DMS53 (cell line): ENCODE measurements at regions not wholly inside any gene's neighbourhood (a gene's known extent, or its start where the extent isn't known, plus 50 kb on each side); places are given as distances from the start of the nearest gene placed in this dataset.
A peak's percentile ranks its signal among the peaks of the same experiment; 100 is the strongest.

Experiments
- DNase-seq: peaks from one replicate; lab custom pipeline; 2025; lab: John Stamatoyannopoulos, UW

DNA sequence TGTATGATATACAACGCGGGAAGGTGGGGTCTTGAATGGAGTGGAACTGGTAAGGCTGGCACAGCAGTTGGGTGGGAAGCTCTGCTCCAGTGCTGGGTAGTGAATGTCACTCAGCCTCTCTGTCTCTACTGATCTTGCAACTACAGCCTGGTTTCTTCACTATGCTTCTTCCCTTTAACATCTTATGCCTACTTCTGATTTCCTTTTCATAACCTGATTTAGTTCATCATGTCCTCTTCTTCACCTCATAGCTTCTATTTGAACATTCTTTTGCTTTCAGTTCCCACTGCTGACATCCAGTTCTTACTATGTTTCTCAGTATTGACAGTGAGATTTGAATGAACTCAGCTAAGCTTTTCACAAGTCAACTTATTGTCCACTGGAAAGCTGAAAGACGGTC lies 286.2 kb downstream of the ARL6IP6 start:
- DNase-seq: no peak

DNA sequence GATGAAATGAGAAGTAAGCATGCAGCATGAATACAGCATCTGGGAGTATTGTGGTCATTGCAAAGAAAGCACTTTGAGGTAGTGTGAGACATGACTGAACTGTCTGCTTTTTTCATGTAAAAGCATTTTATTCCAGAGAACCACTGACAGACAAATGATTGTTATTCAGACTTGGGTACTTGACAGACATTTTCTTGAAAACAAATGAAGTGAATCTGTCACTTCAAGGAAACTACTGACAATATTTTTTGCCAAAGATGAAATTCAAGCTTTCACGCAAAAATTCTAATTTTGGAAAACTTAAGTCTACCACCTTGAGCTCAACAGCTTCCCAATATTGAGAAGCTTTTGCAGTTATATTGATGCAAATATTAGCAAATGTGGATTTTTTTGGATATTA lies 255.7 kb downstream of the ARL6IP6 start:
- no peak for DNase-seq

DNA sequence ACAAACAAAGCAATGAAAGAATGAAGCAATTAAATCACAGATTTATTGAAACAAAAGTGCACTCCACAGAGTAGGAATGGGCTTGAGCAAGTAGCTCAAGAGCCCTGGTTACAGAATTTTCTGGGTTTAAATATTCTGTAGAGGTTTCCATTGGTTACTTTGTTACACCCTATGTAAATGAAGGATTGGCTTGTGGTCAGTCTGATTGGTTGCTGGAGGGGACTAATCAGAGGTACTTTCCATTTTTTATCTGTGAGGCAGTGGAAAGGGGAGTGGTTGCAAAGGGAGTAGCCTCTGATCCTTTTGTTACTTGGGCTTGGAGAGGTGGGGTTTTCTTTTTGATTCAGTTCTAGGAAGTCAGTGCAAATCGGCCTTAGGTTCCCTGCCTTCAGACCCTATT lies 253.3 kb downstream of the ARL6IP6 start:
- DNase-seq: no peak

DNA sequence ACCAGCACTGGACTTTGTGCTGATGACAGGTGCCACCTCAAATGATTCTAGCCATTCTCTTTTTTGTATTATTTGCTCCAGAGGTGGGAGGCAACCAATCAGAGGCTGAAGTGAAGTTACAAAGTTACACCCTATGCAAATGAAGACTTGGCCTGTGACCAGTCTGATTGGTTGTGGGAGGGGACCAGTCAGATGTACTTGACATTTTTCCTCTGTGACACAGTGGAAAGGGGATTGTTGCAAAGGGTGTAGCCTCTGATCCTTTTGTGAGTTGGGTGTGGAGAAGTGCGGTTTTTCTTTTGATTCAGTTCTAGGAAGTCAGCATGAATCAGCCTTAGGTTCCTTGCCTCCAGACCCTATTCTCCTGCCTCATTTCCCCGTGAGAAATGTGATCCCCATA lies 244.0 kb downstream of the ARL6IP6 start:
- DNase-seq: no peak

DNA sequence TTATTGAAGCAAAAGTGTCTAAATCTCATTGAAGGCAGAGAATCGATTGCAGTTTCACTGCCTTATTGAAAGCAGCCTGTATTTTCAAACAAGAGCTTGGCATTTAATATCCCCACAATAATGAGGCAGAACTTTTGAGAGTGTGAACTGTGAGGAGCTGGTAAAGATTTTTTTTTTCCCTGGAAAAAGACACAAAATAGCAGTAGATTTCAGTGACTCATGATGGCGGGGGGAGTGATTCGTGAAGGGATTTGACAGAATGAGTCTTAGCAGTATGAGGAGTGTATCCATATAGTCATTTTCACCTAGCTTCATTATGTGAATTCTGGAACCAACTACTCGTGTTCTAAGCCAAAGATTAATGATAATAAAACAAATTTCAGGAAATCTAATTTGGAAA lies 242.9 kb downstream of the ARL6IP6 start:
- DNase-seq: no peak

DNA sequence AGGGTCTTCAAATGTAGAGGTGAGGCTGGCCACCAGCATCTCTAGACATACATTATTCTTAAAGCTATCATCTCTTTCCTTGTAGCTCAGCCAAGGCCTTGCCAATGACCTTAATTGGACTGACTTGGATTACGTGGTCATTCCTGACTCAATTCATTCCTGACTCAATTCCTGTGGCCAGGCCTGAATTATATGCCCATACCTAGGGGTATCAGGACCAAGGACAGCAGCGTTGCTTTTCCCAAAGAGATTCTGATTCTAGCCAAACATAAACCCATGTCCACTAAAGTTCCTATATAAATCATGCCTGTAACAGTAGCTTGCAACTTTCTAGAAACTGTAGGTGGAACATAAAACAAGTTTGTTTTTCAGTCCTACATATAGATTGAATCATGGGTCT lies 231.7 kb downstream of the ARL6IP6 start:
- DNase-seq: no peak

DNA sequence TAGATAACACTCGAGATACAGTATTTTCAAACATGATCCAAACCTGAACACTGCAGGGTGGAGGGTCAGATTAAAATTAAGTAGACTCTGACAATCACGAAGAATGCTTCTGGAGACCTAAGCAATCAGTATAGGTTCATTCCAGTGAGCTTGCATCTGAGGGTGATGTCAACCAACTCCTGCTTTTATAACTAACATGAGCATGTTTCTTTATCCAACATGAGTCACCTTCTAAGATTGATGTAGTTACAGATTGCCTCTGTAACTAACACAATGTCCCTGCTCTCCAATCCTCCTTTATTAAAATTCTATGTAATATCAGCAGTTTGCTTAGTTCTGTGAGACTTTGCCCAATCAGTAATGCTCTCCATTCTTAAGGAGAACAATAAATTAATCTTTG lies 225.7 kb downstream of the ARL6IP6 start:
- DNase-seq: no peak

DNA sequence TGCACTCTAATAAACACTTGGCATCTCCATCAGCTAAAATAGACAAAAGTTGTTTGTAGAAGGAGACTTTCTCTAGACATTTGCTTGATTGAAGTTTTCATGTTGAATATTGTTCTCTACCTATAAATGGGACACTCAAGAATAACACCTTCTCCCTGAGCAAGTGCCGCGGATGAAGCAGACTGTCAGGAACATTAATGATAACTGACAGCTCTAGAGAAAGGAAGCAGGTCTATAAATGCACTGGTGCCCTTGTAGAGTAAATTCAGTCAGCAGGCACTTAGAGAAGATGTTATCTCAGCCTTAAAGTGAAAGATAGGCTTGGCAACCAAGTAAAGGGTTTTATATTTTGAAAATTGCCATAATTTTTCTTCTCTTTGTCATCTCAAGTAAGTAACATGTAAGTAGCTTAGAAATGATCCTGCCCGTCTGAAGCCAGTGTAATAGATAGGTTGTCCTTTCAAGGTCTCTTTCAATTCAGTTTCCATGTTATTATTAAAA lies 224.6 kb downstream of the ARL6IP6 start:
- no peak for DNase-seq

DNA sequence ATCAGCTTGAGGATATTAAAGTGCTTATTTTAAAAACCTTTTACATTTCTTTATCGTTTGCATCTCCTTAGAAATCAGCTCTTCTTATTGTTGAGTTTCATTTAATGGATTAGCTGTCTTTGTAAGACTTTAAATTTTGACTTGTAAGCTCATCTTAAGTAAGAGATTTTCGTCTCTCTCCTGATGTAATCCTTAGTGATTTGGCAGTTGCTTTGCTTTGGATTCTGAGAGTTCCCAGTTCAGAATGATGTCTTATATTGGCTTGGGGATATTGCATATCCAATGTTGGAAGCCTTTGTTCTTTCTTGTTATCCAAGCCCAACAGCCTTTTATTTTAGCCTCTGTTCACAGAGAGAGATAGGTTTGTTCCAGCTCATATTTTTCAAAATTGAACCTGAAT lies 212.1 kb downstream of the ARL6IP6 start:
- DNase-seq: no peak

DNA sequence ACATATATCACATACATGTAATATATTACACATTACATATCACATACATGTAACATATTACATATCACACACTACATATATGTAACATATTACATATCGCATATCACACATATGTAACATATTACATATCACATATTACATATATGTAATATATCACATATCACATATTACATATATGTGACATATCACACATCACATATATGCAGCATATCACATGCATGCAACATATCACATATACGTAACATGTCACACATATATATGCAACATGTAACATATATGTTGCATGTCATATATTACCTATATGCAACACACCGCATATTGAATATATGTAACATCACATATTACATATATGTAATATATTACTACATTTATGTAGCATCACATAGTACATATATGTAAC lies 211.2 kb downstream of the ARL6IP6 start:
- DNase-seq: no peak

DNA sequence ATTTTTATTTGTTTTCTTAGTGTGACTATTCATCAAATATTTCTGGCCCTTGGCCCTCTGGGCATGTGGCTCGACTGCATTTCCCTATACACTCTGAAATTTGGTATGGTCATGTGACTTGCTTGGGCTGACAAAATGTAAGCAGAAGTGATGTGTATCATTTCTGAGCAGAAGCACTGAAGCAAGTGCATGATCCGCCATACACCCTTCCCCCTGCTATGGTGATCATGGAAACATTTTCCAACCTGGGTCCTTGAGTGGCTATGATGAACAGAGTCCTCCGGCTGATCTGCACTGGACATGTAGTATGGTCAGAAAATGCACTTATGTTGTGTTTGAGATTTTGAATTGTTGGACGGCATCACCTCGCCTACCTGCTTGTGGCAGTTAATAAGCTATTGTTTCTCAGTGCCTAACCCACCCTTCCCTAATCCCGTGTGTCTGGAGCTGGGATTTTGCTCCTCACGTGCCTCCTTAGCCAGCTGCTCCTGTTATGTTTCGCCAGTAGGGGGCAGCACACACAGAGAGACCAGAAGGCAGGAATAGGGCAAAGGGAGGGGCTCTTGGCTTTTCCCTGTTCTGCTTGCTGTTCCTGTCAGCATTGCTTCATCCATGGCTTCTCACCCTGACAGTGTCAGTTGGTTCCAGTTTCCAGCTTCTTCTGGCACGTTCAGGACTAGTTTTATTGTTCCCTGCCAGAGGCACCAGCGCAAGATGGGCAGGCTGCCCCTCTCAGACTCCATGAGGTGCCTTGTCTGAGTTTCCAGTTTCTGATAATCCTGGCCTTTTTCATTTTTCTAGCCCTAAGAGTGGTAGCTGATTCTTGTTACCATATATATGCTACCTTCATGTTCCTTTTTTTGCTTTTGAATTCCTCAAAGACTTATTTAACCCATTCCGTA lies 207.4 kb downstream of the ARL6IP6 start:
- peak; percentile 75 for DNase-seq

DNA sequence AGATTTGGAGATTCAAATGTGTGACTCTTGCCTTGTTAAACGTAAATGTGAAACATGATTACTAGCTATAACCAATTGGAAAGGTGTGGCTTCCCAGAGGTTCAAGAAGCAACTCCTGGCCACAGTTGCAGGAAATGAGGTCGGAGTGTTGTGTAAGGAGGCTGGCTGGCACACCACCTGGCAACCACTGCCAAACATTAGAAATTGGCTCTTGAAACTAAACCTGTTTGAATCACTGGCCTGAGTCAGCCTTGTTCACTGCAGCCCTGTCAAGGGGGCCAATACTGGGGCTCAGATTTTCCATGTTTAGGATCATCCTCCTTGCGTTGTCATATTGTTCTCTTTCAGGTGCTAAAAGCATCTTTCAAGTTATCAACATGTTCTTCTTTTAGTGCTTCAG lies 206.3 kb downstream of the ARL6IP6 start:
- peak; percentile 35 for DNase-seq

DNA sequence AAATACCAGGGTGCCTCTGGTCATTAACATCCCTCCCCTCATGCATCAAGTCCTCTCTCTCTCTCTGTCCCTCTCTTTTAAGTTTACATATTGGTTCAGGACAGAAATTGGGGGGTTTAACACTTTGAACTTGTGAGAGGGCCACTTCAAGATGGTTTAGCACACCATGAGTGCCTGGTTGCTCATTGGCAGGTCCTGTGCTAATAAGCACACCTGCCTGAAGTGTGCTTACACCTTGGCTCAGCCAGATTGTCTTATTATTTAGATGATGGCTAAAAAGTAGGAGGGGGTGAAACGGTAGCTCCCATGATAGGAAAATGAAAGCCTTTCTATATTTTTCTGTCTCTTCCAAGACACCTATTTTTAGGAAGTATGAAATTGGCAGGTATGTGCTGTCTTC lies 205.8 kb downstream of the ARL6IP6 start:
- DNase-seq: no peak

DNA sequence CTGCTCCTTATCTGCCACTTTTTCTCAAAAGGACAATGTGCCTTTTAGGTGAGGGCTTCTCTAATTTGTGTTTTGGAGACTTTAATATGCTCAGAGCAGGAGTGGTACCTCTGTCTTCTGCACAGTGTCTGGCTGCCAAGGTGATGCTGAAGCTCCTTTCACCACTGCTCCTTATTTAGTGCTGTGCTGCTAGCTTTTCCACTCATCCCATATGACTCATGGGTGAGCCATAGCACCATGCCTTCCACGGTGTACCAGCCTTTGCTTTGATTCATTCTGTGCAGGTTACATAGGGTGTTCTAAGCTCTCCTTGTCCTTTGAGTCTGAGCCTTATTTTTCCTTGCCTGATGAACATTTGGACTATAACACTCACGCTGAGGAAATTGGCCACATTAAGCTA lies 202.4 kb downstream of the ARL6IP6 start:
- DNase-seq: peak; percentile 50

DNA sequence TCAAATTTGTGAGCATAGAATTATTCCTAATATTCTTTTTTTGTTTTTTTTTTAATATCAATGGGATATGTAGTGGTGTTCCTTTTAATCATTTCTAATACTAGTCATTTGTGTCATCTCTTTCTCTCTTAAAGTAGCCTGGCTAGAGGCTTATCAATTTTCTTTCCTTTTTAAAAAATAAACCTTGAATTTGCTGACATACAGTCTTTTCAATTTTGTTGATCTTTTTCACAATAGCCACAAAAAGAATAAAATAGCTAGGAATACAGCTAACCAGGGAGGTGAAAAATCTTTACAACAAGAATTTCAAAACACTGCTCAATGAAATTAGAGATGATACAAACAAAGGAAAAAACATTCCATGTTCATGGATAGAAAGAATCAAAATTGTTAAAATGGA lies 192.6 kb downstream of the ARL6IP6 start:
- no peak for DNase-seq

DNA sequence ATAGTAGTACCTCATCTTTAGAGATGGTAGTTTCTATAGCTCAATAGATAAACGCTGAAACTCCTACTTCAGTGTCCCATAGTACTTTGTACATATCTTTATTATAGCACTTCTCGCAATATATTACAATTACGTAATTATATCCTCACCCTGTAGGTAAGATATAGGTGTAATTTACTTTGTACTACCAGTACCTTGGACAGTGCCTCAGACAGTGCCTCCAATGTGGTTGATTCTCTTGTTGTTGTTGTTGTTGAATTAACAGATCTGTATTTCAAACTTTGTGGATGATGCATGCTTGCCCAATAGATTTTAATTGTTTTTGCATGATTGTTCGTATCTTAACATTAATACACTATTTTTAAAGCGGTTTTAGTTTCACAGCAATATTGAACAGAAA lies 188.6 kb downstream of the ARL6IP6 start:
- no peak for DNase-seq

DNA sequence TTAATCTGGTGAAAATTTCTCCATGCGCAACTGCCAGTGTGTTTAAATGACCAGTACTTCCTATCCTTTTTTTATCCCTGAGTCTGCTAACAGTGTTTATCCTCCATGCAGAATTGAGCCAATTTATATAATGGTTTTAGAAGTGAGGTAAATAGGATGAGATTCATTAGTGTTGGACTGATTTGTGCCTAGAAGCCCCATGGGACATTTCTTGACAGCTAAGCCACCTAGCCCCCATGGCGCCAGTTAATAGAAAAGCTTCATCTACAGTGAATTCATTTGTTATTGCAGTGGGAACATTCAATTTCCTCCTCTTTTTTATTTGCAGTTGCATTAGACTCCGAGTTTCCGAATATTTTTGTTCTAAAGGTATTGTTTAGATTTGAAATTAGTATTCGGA lies 175.6 kb downstream of the ARL6IP6 start:
- no peak for DNase-seq

DNA sequence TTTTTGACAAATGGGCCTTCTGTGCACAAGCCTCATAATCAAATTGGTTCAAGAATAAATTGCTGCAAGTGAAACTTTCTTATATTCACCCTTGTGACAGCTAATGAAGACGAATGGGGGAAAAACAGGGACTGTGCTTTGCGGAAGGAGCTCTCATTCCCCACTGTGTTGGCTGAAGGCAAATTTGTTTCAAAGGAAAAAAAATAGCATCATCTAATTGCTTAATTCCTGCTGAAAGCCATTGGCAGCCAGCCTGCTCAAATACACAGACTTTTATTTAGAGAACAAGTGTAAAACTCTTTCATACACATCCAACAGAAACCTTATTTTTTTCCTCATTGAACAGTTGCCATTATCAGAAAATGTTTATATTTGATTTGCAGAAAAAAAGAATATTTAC lies 172.3 kb downstream of the ARL6IP6 start:
- DNase-seq: no peak

DNA sequence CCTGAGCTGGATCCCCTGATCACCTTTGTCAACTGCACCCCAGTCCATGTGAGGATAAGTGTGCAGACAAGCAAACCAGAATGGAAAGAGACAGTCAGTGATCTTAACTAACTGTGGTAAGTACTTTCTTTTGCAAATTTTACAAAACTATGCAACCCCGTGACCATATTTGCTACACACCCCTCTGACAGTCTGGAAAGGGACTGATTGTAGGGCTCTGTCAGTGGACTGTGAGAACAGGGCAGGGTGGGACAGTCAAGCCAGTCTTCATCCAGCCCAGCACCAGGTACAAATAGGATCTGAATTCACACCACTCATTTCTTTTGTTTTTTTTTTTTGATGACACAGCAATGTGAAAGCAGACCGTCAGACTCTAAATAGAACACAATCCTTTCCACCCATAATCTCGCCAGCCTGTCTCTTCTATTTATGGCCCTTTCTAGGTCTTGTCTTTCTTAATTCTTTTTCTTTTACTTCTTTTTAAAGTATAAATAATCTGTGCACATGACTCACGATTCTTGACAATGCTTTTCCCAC lies 165.6 kb downstream of the ARL6IP6 start:
- DNase-seq: no peak

DNA sequence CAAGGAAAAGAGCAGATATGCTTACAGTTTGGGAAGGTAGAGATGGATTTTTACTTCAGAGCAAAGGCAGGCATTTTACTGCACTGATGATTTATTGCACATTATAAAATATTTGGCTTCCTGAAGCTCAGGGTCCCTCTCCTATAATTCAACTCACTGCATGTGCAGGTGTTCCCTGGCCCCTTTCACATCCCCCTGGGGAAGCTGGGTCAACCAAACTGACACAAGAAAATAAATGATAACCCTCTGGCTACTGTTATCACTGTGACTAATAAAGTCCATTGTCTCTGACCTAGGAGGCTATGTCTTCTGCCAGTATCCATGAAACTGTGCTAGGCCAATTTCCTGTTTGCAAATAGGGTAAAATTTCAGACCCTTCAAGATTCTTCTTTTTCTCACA lies 163.1 kb downstream of the ARL6IP6 start:
- DNase-seq: no peak

DNA sequence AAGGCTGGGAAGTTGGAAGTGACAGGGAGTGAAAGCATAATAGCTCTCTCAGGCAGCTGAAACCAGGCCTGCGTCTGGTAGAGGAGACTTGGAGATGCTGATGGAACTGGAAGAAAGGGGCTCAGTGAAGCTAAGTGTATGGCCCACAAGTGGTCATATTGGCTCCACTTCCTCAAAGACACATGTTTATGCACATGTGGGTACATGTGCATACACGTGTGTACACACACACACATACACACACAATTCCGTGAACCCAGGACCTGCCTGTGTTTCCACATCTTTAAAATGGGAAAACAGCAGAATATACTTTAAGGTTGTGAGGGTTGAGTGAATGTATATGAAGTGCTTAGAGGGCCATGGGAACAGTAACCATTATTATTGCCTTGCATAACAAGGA lies 160.9 kb downstream of the ARL6IP6 start:
- no peak for DNase-seq

DNA sequence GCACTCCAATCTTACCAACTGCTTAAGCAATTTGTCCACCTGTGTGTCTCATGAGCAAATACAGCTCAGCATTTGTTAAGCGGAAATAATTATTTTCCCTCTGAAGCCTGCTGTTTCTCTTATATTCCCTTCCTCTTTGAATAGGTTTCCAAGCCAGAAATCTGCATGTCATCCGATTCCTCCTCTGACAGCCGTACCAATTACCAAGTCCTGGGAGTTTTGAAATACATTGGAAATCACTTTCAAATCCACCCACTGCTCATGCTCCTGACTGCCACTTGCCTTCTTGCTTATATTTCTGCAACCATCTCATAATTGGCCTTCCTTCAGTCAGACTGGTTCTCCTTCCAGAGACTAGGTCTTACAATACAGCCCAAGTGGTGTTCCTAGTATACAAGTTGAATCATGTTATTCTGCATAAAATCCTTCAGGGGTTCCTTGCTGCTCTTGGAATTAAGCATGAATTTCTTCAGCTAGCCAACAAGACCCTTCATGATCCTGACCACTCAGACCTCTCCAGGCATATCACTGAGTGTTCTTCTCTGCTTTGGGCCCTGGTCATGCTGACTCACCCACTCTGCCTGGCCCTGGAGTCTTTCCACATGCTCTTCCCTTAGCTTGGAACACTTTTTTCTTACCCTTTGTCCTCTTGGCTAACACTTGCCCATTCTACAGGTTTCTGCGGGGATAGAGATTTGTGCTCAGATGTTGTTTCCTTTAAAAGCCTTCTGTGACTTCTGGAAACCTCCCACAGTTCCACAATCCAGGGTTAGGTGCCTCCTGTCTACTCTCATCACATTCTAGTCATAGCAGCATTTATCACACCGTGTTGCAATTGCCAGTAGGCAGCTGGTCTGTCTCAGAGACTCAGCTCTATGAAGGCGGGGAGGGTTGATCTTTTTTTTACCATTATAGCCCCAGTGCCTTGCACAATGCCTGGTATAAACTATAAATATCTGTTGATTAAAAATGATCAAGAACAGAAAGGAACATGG lies 157.6 kb downstream of the ARL6IP6 start:
- no peak for DNase-seq

DNA sequence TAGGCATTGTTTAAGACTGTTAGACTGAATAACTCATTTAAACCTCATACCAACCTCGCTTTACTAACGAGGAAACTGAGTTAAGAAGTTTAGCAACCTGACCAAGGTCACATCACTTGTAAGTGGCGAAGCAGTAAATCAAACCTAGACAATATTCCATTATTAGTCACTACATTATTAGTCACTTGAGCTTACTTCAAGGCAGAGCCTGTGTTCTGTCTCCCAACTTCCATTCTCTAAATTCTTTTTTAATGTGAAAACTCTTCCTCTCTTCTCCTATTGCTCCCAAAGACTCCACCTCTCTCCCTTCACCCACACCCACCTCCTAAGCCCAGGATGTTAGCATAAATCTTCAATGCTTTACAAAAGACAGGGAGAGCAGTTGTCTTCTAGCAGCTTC lies 156.5 kb downstream of the ARL6IP6 start:
- no peak for DNase-seq
